ENCODE measurements at regions not wholly inside any gene's neighbourhood (a gene's known extent, or its start where the extent isn't known, plus 50 kb on each side); places are given as distances from the start of the nearest gene placed in this dataset.

- no peak for TF ChIP-seq CTCF (IDR thresholded peaks at IDR 0.05; ENCODE audit: borderline replicate concordance, control extremely low read depth, extremely low read depth, insufficient read depth, missing control alignments)
- no peak for DNase-seq (ENCODE audit: low spot score)
- in situ Hi-C loops (cut with MboI; ENCODE audit: low sequenced_read_pairs, unreplicated experiment), result no loop called here
Observed at GRCh38 chr7:25813381-25813780, 338.6 kb upstream of the NFE2L3 start.

GRCh38 chr7:25815711-25816110 is 336.3 kb upstream of the NFE2L3 start:
- TF ChIP-seq CTCF (IDR thresholded peaks at IDR 0.05; ENCODE audit: borderline replicate concordance, control extremely low read depth, extremely low read depth, insufficient read depth, missing control alignments), result no peak
- no peak for DNase-seq (ENCODE audit: low spot score)
- in situ Hi-C loops (cut with MboI; ENCODE audit: low sequenced_read_pairs, unreplicated experiment), result no loop called here

- TF ChIP-seq CTCF (IDR thresholded peaks at IDR 0.05; ENCODE audit: borderline replicate concordance, control extremely low read depth, extremely low read depth, insufficient read depth, missing control alignments), result no peak
- no peak for DNase-seq (ENCODE audit: low spot score)
- in situ Hi-C loops (cut with MboI; ENCODE audit: low sequenced_read_pairs, unreplicated experiment), result no loop called here
Observed at GRCh38 chr7:25820432-25821040, 331.5 kb upstream of the NFE2L3 start.

- no peak for TF ChIP-seq CTCF (IDR thresholded peaks at IDR 0.05; ENCODE audit: borderline replicate concordance, control extremely low read depth, extremely low read depth, insufficient read depth, missing control alignments)
- no peak for DNase-seq (ENCODE audit: low spot score)
- in situ Hi-C loops (cut with MboI; ENCODE audit: low sequenced_read_pairs, unreplicated experiment), result no loop called here
Observed at GRCh38 chr7:25821225-25821624, 330.8 kb upstream of the NFE2L3 start.

- in situ Hi-C loops (cut with MboI; ENCODE audit: low sequenced_read_pairs, unreplicated experiment), result no loop called here
- no peak for DNase-seq (ENCODE audit: low spot score)
- no peak for TF ChIP-seq CTCF (IDR thresholded peaks at IDR 0.05; ENCODE audit: borderline replicate concordance, control extremely low read depth, extremely low read depth, insufficient read depth, missing control alignments)
Observed at GRCh38 chr7:25822823-25823222, 329.2 kb upstream of the NFE2L3 start.

GRCh38 chr7:25823571-25823970 is 328.4 kb upstream of the NFE2L3 start:
- no peak for TF ChIP-seq CTCF (IDR thresholded peaks at IDR 0.05; ENCODE audit: borderline replicate concordance, control extremely low read depth, extremely low read depth, insufficient read depth, missing control alignments)
- no peak for DNase-seq (ENCODE audit: low spot score)
- in situ Hi-C loops (cut with MboI; ENCODE audit: low sequenced_read_pairs, unreplicated experiment), result no loop called here
